ENCODE measurements at regions not wholly inside any gene's neighbourhood (a gene's known extent, or its start where the extent isn't known, plus 50 kb on each side); places are given as distances from the start of the nearest gene placed in this dataset.

DNA sequence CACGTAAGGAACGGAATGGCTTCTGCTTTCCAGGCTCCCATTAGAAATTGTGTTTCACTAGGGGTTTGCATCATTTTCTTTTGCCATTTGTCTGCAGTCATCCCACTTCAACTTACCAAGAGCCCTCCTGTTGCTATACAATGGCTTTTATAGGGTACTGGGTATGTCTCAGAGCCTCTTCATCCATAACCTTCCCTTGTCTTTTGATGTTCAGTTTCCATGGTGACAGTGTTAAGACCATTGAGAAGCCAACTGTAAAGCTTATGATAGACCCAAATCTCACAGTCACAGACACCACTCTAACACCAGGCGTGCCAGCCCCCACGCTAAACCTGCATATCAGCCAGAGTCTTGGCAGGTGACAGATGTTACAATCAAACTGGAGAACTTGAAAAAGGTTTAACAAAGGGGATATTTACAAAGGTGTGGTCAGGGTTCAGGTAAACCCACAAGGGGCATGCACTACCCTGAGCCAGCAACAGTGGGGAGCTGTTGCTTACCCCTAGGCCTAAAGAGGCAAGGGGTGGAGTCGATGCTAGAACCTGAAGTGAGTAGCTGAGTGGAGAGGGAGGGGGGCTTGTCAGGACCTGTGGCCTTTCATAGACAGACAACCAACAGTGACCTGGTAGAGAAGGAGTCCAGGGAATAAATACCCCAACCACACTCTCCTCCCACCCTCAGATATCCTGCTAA, 53.2 kb upstream of the ABLIM1 start:
- H4K20me1 ChIP-seq (ENCODE audit: insufficient read depth, low read length) = no peaks in the 10 kb centered on the region
- ATAC-seq (ENCODE audit: low read depth) (no peak), DNase-seq (no peak)
- H2BK120ac ChIP-seq (ENCODE audit: low read depth, low read length) = no peak overlapping the region
- TF ChIP-seq RCOR1 (IDR thresholded peaks at IDR 0.05; ENCODE audit: insufficient replicate concordance, low read length) (no peak), BHLHE40 (IDR thresholded peaks at IDR 0.05; ENCODE audit: low read depth, low read length) (no peak), RFX5 (IDR thresholded peaks at IDR 0.05; ENCODE audit: low read depth, low read length) (no peak), CHD1 (IDR thresholded peaks at IDR 0.05; ENCODE audit: low read depth, low read length) (no peak), NFE2L2 (IDR thresholded peaks at IDR 0.05; ENCODE audit: low read depth, low read length) (no peak), CEBPB (IDR thresholded peaks at IDR 0.05; ENCODE audit: low read depth, low read length) (no peak), MAFK (IDR thresholded peaks at IDR 0.05; ENCODE audit: low read depth, low read length) (no peak), FOS (IDR thresholded peaks at IDR 0.05; ENCODE audit: low read depth, low read length) (no peak), SMC3 (IDR thresholded peaks at IDR 0.05; ENCODE audit: low read depth, low read length) (no peak), POLR2A (IDR thresholded peaks at IDR 0.05; ENCODE audit: low read depth, low read length) (no peak), MXI1 (IDR thresholded peaks at IDR 0.05; ENCODE audit: borderline replicate concordance, low read depth, low read length) (no peak), RAD21 (IDR thresholded peaks at IDR 0.05; ENCODE audit: low read length) (no peak), MAZ (IDR thresholded peaks at IDR 0.05; ENCODE audit: borderline replicate concordance, low read depth, low read length) (no peak)
- TF ChIP-seq, protein P1, sequence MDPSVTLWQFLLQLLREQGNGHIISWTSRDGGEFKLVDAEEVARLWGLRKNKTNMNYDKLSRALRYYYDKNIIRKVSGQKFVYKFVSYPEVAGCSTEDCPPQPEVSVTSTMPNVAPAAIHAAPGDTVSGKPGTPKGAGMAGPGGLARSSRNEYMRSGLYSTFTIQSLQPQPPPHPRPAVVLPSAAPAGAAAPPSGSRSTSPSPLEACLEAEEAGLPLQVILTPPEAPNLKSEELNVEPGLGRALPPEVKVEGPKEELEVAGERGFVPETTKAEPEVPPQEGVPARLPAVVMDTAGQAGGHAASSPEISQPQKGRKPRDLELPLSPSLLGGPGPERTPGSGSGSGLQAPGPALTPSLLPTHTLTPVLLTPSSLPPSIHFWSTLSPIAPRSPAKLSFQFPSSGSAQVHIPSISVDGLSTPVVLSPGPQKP (IDR thresholded peaks at IDR 0.05; ENCODE audit: borderline replicate concordance, low read depth, low read length) = no peak
- TF ChIP-seq, protein P2, sequence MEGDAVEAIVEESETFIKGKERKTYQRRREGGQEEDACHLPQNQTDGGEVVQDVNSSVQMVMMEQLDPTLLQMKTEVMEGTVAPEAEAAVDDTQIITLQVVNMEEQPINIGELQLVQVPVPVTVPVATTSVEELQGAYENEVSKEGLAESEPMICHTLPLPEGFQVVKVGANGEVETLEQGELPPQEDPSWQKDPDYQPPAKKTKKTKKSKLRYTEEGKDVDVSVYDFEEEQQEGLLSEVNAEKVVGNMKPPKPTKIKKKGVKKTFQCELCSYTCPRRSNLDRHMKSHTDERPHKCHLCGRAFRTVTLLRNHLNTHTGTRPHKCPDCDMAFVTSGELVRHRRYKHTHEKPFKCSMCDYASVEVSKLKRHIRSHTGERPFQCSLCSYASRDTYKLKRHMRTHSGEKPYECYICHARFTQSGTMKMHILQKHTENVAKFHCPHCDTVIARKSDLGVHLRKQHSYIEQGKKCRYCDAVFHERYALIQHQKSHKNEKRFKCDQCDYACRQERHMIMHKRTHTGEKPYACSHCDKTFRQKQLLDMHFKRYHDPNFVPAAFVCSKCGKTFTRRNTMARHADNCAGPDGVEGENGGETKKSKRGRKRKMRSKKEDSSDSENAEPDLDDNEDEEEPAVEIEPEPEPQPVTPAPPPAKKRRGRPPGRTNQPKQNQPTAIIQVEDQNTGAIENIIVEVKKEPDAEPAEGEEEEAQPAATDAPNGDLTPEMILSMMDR (conservative IDR thresholded peaks at IDR 0.05; ENCODE audit: low read depth, low read length) = no peak
- TF ChIP-seq, protein P3, sequence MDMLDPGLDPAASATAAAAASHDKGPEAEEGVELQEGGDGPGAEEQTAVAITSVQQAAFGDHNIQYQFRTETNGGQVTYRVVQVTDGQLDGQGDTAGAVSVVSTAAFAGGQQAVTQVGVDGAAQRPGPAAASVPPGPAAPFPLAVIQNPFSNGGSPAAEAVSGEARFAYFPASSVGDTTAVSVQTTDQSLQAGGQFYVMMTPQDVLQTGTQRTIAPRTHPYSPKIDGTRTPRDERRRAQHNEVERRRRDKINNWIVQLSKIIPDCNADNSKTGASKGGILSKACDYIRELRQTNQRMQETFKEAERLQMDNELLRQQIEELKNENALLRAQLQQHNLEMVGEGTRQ (IDR thresholded peaks at IDR 0.05; ENCODE audit: low read depth, low read length) = no peak
- H2BK15ac ChIP-seq (ENCODE audit: low read depth, low read length) = no peak overlapping the region; the same call in 2 of the 3 replicates
- dilution Hi-C loops (cut with HindIII; ENCODE audit: low sequenced_read_pairs, unreplicated experiment) = no loop called here
- no peak overlapping the region for H3K27ac ChIP-seq (ENCODE audit: insufficient read depth, low read length)
- no peak overlapping the region for H2AK9ac ChIP-seq (replicated peaks; ENCODE audit: low read depth, low read length, poor library complexity)
- no TSS peak for BruUV-seq (replicated peaks)
- H2BK5ac ChIP-seq (ENCODE audit: low read depth, low read length, poor library complexity, severe bottlenecking) = no peak overlapping the region
- no peak overlapping the region for H3K56ac ChIP-seq (ENCODE audit: extremely low read depth, insufficient read depth, low read length)
- peaks cover 14% of the 10 kb centered on the region for H3K9me1 ChIP-seq (ENCODE audit: insufficient read depth, low read length)
- H3K9ac ChIP-seq (ENCODE audit: low read depth, low read length) = no peak overlapping the region
- peaks cover 0 to 7% of the 10 kb centered on the region in 2 experiments; a peak in 1 of 4 replicates for H3K79me1 ChIP-seq (ENCODE audit: low read depth in 1 of 2, low read length in 2 of 2)
- CTCF ChIA-PET = interaction anchor here (1.6 kb wide), 1 partner anchor 111 kb away, joined by 3 read pairs; the partner anchor contains the start of gene FHIP2A
- H2AFZ ChIP-seq (replicated peaks; ENCODE audit: low read length, poor library complexity) = no peak overlapping the region
- intact Hi-C loops (cut with micrococcal nuclease) = loop anchor here (5.0 kb wide), 1 partner anchor 56 kb away; no protein-coding TSS in a partner anchor
- no CpG with 5 or more reads among the region's 5 CpGs for WGBS, 2 experiments (ENCODE audit: extremely low coverage in 2 of 2, insufficient read length in 1 of 2)
- peaks cover 15% of the 10 kb centered on the region for H3K4me1 ChIP-seq (ENCODE audit: control insufficient read depth, insufficient read depth, low read length)
- H3K4ac ChIP-seq (ENCODE audit: low read depth, low read length) = no peak overlapping the region
- H4K91ac ChIP-seq (ENCODE audit: insufficient read depth, low read depth, low read length) = no peak overlapping the region
- H3K23ac ChIP-seq (ENCODE audit: low read depth, low read length) = no peak overlapping the region
- POLR2A ChIA-PET (ENCODE audit: unreplicated experiment) = no interaction called here
- H2AK5ac ChIP-seq (ENCODE audit: low read depth, low read length) = peak overlapping the region; percentile 13; the same call in 1 of the 2 replicates
- H4K8ac ChIP-seq (ENCODE audit: low read depth in 2 of 2, low read length in 2 of 2) = no peak overlapping the region
- H3K27me3 ChIP-seq (ENCODE audit: control insufficient read depth, insufficient read depth, low read length) = no peaks in the 10 kb centered on the region
- no peak overlapping the region for H4K5ac ChIP-seq (ENCODE audit: low read depth, low read length)
- no peak overlapping the region for H3K4me3 ChIP-seq (ENCODE audit: insufficient read depth, low read depth, low read length)
- in situ Hi-C loops (cut with MboI; ENCODE audit: low sequenced_read_pairs) = loop anchor here (5.0 kb wide), 1 partner anchor 71 kb away; no protein-coding TSS in a partner anchor
- H2BK20ac ChIP-seq (ENCODE audit: low read depth, low read length) = no peak overlapping the region
- H3K4me2 ChIP-seq (ENCODE audit: low read depth, low read length) = no peak overlapping the region
- H3K9me3 ChIP-seq (ENCODE audit: control insufficient read depth, insufficient read depth, low read length) = no peaks in the 10 kb centered on the region
- H3K36me3 ChIP-seq (ENCODE audit: control insufficient read depth, insufficient read depth, low read length) = no peaks in the 10 kb centered on the region
- no peak overlapping the region for H3K18ac ChIP-seq (ENCODE audit: low read depth, low read length)
- no peak overlapping the region for H3K14ac ChIP-seq (replicated peaks; ENCODE audit: low read depth, low read length)
